Caco-2 (cell line): ENCODE measurements at regions not wholly inside any gene's neighbourhood (a gene's known extent, or its start where the extent isn't known, plus 50 kb on each side); places are given as distances from the start of the nearest gene placed in this dataset.

Source experiments
- BruUV-seq: library from RNA; stranded (reverse); fragments of 400-500 nt; replicated peaks from 2 replicates; lab custom pipeline; 2021; lab: Mats Ljungman, UMichigan
- CTCF ChIA-PET: fragments of 300-600 bp; sonication (Branson Sonifier 250); formaldehyde crosslinking; loops from one replicate; lab custom pipeline; 2022; ENCODE audit warnings: antibody characterized with exemption; lab: Charles Lee
- POLR2A ChIA-PET: fragments of 300-600 bp; sonication (Branson Sonifier 250); formaldehyde crosslinking; loops from one replicate; lab custom pipeline; 2022; ENCODE audit warnings: antibody characterized with exemption; lab: Charles Lee
- DNase-seq, 2 experiments: peaks; one replicate each; pipeline versions ENCODE4 v3.0.0 to v3.0.0-alpha.2; 2020 to 2022
- H3K27me3 ChIP-seq: replicated peaks from 2 replicates; pipeline ENCODE4 v1.6.0; 2011; ENCODE audit warnings: low read length; ENCODE audit not compliant: control insufficient read depth, insufficient read depth
- H3K36me3 ChIP-seq: 2 replicates; pipeline ENCODE4 v1.5.1; 2011; ENCODE audit warnings: low read length; ENCODE audit not compliant: control insufficient read depth, insufficient read depth
- H3K4me1 ChIP-seq: fragments of 250-450 bp; sonication (Bioruptor Pico); 2 replicates; pipeline ENCODE4 v1.5.1; 2020; ENCODE audit warnings: mild to moderate bottlenecking
- H3K4me3 ChIP-seq: 2 replicates; pipeline ENCODE4 v1.5.1; 2011; ENCODE audit warnings: low read depth, mild to moderate bottlenecking, control low read depth, low read length
- H3K9me3 ChIP-seq: fragments of 250-450 bp; sonication (Bioruptor Pico); 2 replicates; pipeline ENCODE4 v1.5.1; 2020; ENCODE audit warnings: mild to moderate bottlenecking, moderate library complexity
- H3K27ac Mint-ChIP-seq: one replicate; pipeline ENCODE4 v1.8.0; 2022; ENCODE audit warnings: mixed read lengths; ENCODE audit not compliant: unreplicated experiment
- H3K27me3 Mint-ChIP-seq: one replicate; pipeline ENCODE4 v1.8.0; 2022; ENCODE audit warnings: mixed read lengths; ENCODE audit not compliant: insufficient read depth, unreplicated experiment
- H3K36me3 Mint-ChIP-seq: one replicate; pipeline ENCODE4 v1.8.0; 2022; ENCODE audit warnings: mild to moderate bottlenecking, mixed read lengths; ENCODE audit not compliant: insufficient read depth, unreplicated experiment
- H3K4me1 Mint-ChIP-seq: one replicate; pipeline ENCODE4 v1.8.0; 2022; ENCODE audit warnings: low read depth, mixed read lengths; ENCODE audit not compliant: unreplicated experiment
- H3K4me3 Mint-ChIP-seq: one replicate; pipeline ENCODE4 v1.8.0; 2022; ENCODE audit warnings: mild to moderate bottlenecking, moderate library complexity, mixed read lengths; ENCODE audit not compliant: unreplicated experiment
- H3K9me3 Mint-ChIP-seq: one replicate; pipeline ENCODE4 v1.8.0; 2022; ENCODE audit warnings: mixed read lengths; ENCODE audit not compliant: unreplicated experiment
- intact Hi-C: fragments of 100-400 bp; cut with micrococcal nuclease; formaldehyde crosslinking; loops from one replicate; pipeline ENCODE4 v1.10.0; 2022; ENCODE audit not compliant: unreplicated experiment
- TF ChIP-seq, protein P1 (sequence below), 2 experiments: fragments of 200-600 bp in 1 of 2; IDR thresholded peaks; 1 replicate in 1 of 2; 2 replicates in 1 of 2; pipeline versions ENCODE4 v1.5.1 to v1.8.0; 2011 to 2022; ENCODE audit warnings: antibody characterized with exemption in 1 of 2, control low read depth in 1 of 2, inconsistent platforms in 1 of 2, low read depth in 1 of 2, low read length in 1 of 2, mild to moderate bottlenecking in 1 of 2, moderate library complexity in 1 of 2; ENCODE audit not compliant: insufficient read depth in 1 of 2, severe bottlenecking in 1 of 2, unreplicated experiment in 1 of 2

- Mint-ChIP-seq H3K4me1 (no peaks in the 10 kb centered on the region), H3K4me3 (no peak overlapping the region), H3K27me3 (peaks cover 11% of the 10 kb centered on the region), H3K27ac (no peak overlapping the region), H3K36me3 (no peaks in the 10 kb centered on the region), H3K9me3 (no peaks in the 10 kb centered on the region)
- CTCF ChIA-PET, result interaction anchor here (1.1 kb wide), 1 partner anchor 90 kb away, joined by 3 read pairs; no protein-coding TSS in a partner anchor
- no peaks in the 10 kb centered on the region for H3K36me3 ChIP-seq
- BruUV-seq, result no TSS peak
- H3K9me3 ChIP-seq, result no peaks in the 10 kb centered on the region
- TF ChIP-seq, protein P1, sequence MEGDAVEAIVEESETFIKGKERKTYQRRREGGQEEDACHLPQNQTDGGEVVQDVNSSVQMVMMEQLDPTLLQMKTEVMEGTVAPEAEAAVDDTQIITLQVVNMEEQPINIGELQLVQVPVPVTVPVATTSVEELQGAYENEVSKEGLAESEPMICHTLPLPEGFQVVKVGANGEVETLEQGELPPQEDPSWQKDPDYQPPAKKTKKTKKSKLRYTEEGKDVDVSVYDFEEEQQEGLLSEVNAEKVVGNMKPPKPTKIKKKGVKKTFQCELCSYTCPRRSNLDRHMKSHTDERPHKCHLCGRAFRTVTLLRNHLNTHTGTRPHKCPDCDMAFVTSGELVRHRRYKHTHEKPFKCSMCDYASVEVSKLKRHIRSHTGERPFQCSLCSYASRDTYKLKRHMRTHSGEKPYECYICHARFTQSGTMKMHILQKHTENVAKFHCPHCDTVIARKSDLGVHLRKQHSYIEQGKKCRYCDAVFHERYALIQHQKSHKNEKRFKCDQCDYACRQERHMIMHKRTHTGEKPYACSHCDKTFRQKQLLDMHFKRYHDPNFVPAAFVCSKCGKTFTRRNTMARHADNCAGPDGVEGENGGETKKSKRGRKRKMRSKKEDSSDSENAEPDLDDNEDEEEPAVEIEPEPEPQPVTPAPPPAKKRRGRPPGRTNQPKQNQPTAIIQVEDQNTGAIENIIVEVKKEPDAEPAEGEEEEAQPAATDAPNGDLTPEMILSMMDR (IDR thresholded peaks at IDR 0.05; ENCODE audit: insufficient read depth in 1 of 2, low read depth in 1 of 2, low read length in 1 of 2, severe bottlenecking in 1 of 2, unreplicated experiment in 1 of 2), result no peak
- no peak overlapping the region for H3K4me3 ChIP-seq
- H3K27me3 ChIP-seq, result no peaks in the 10 kb centered on the region
- POLR2A ChIA-PET, result no interaction called here
- DNase-seq, result no peak
- no peaks in the 10 kb centered on the region for H3K4me1 ChIP-seq
- intact Hi-C loops, result no loop called here
These were observed 297.3 kb upstream of the RASA1 start for GRCh38 chr5:86970361-86970760.

DNA sequence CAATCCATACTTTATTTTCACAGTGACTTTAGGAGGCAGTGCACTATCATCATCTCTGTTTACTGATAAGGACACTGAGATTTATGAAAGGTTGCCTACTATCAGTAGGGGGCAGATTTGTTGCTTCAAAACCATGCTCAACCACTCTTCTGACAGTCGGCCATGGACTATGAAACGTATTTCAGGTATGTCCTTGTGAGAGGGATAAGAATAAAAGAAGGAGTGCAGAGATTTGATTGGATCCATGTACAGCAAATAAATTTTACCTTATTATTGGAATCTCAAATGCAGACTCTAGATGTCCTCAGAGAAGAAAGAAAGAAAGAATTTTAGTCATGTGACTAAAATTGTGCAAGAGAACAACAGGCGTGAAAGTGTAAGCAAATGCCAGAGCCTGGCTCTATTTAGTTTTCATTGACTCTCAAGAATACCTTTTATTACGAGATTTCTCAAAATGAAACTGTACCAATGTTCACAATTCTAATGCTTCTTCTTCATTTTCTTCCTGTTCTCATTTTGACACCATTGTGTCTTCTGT, 296.6 kb upstream of the RASA1 start:
- H3K27ac Mint-ChIP-seq, result no peak overlapping the region
- peak in 1 of 2 experiments; percentile 9 for DNase-seq
- H3K27me3 Mint-ChIP-seq, result peaks cover 10% of the 10 kb centered on the region

DNA sequence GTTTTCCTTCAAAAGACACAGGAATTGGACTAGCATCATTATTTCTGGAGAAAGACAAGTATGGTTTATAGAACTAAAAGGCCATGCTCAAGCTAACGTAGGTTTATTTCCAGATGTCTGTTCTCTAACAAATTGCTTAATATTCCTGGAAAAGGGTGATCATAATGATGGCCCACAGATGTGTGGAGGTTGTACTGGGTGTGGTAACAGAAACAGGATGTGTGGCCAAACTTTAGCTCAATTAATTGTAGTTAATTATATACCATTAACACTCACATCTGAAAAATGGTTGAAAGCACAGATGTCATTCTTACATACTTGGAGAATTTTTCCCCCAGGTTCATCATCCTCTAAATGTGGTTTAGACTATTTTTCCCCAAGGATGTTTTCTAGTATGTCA, 292.7 kb upstream of the RASA1 start:
- H3K4me1 Mint-ChIP-seq, result no peaks in the 10 kb centered on the region
- Histone ChIP-seq H3K4me3 (no peak overlapping the region), H3K36me3 (no peaks in the 10 kb centered on the region), H3K27me3 (no peaks in the 10 kb centered on the region), H3K4me1 (no peaks in the 10 kb centered on the region), H3K9me3 (no peaks in the 10 kb centered on the region)
- H3K27me3 Mint-ChIP-seq, result peaks cover 3% of the 10 kb centered on the region
- H3K36me3 Mint-ChIP-seq, result no peaks in the 10 kb centered on the region
- TF ChIP-seq, protein P1 (IDR thresholded peaks at IDR 0.05; ENCODE audit: insufficient read depth in 1 of 2, low read depth in 1 of 2, low read length in 1 of 2, severe bottlenecking in 1 of 2, unreplicated experiment in 1 of 2), result no peak
- BruUV-seq, result no TSS peak
- ChIA-PET CTCF (no interaction called here), POLR2A (no interaction called here)
- DNase-seq, result no peak
- no peak overlapping the region for H3K4me3 Mint-ChIP-seq
- intact Hi-C loops, result no loop called here
- no peaks in the 10 kb centered on the region for H3K9me3 Mint-ChIP-seq
- H3K27ac Mint-ChIP-seq, result no peak overlapping the region

More for the DNA sequence above, 296.6 kb upstream of the RASA1 start:
- no peak overlapping the region for H3K4me3 ChIP-seq
- Mint-ChIP-seq H3K9me3 (no peaks in the 10 kb centered on the region), H3K4me3 (no peak overlapping the region), H3K4me1 (no peaks in the 10 kb centered on the region), H3K36me3 (no peaks in the 10 kb centered on the region)
- intact Hi-C loops, result loop anchor here (1.0 kb wide), 1 partner anchor 42 kb away; no protein-coding TSS in a partner anchor
- POLR2A ChIA-PET, result no interaction called here
- no peaks in the 10 kb centered on the region for H3K9me3 ChIP-seq
- BruUV-seq, result no TSS peak
- no peaks in the 10 kb centered on the region for H3K36me3 ChIP-seq
- CTCF ChIA-PET, result no interaction called here
- TF ChIP-seq, protein P1 (IDR thresholded peaks at IDR 0.05; ENCODE audit: insufficient read depth in 1 of 2, low read depth in 1 of 2, low read length in 1 of 2, severe bottlenecking in 1 of 2, unreplicated experiment in 1 of 2), result no peak
- H3K27me3 ChIP-seq, result no peaks in the 10 kb centered on the region
- H3K4me1 ChIP-seq, result no peaks in the 10 kb centered on the region
